HEK293T (cell line): ENCODE measurements at regions not wholly inside any gene's neighbourhood (a gene's known extent, or its start where the extent isn't known, plus 50 kb on each side); places are given as distances from the start of the nearest gene placed in this dataset.

Experiments
- CTCF ChIA-PET: fragments of 350-600 bp; formaldehyde crosslinking; extraction: SDS; loops from one replicate; lab custom pipeline; 2021; ENCODE audit warnings: antibody characterized with exemption, inconsistent platforms; lab: Yijun Ruan, JAX
- POLR2A ChIA-PET: fragments of 350-600 bp; formaldehyde crosslinking; extraction: SDS; loops from one replicate; lab custom pipeline; 2020; ENCODE audit warnings: antibody characterized with exemption, inconsistent platforms; lab: Yijun Ruan, JAX
- DNase-seq: peaks from one replicate; pipeline ENCODE4 v3.0.0; 2012; ENCODE audit warnings: mixed read lengths; ENCODE audit errors: extremely low spot score
- ARNT ChIP-seq: fragments of 450-650 bp; IDR thresholded peaks from 2 replicates; pipeline ENCODE4 v1.6.1; 2017; ENCODE audit warnings: mild to moderate bottlenecking
- BHLHE40 ChIP-seq: fragments of 450-650 bp; IDR thresholded peaks from 2 replicates; pipeline ENCODE4 v1.6.1; 2016; ENCODE audit warnings: mild to moderate bottlenecking, moderate library complexity, borderline replicate concordance
- CTBP1 ChIP-seq: fragments of 450-650 bp; IDR thresholded peaks from 2 replicates; pipeline ENCODE4 v1.6.1; 2016; ENCODE audit warnings: borderline replicate concordance
- ELF4 ChIP-seq: fragments of 450-650 bp; IDR thresholded peaks from 2 replicates; pipeline ENCODE4 v1.6.1; 2017; ENCODE audit warnings: antibody characterized with exemption
- FOXA1 ChIP-seq: fragments of 450-650 bp; IDR thresholded peaks from 2 replicates; pipeline ENCODE4 v1.6.1; 2016; ENCODE audit warnings: mild to moderate bottlenecking
- FOXK2 ChIP-seq: fragments of 450-650 bp; IDR thresholded peaks from 2 replicates; pipeline ENCODE4 v1.6.1; 2016; ENCODE audit warnings: mild to moderate bottlenecking
- FOXM1 ChIP-seq: fragments of 450-650 bp; IDR thresholded peaks from 2 replicates; pipeline ENCODE4 v1.6.1; 2017; ENCODE audit warnings: mild to moderate bottlenecking, borderline replicate concordance
- HDGF ChIP-seq: fragments of 450-650 bp; IDR thresholded peaks from 2 replicates; pipeline ENCODE4 v1.6.1; 2017; ENCODE audit warnings: antibody characterized with exemption, borderline replicate concordance
- L3MBTL2 ChIP-seq: fragments of 450-650 bp; conservative IDR thresholded peaks from 2 replicates; pipeline ENCODE4 v1.6.1; 2016; ENCODE audit warnings: mild to moderate bottlenecking
- LEF1 ChIP-seq: fragments of 450-650 bp; IDR thresholded peaks from 2 replicates; pipeline ENCODE4 v1.6.1; 2017; ENCODE audit warnings: mild to moderate bottlenecking, borderline replicate concordance
- NFRKB ChIP-seq: fragments of 450-650 bp; IDR thresholded peaks from 2 replicates; pipeline ENCODE4 v1.6.1; 2016; ENCODE audit warnings: mild to moderate bottlenecking, moderate library complexity
- PKNOX1 ChIP-seq: fragments of 450-650 bp; IDR thresholded peaks from 2 replicates; pipeline ENCODE4 v1.6.1; 2016
- SP1 ChIP-seq: fragments of 450-650 bp; IDR thresholded peaks from 2 replicates; pipeline ENCODE4 v1.6.1; 2017
- SUZ12 ChIP-seq: fragments of 450-650 bp; IDR thresholded peaks from 2 replicates; pipeline ENCODE4 v1.6.1; 2016; ENCODE audit warnings: mild to moderate bottlenecking
- TARDBP ChIP-seq: fragments of 450-650 bp; IDR thresholded peaks from 2 replicates; pipeline ENCODE4 v1.6.1; 2016
- ZNF384 ChIP-seq: fragments of 450-650 bp; IDR thresholded peaks from 2 replicates; pipeline ENCODE4 v1.6.1; 2016

GRCh38 chr21:25039461-25040380 lies 567.6 kb downstream of the MRPL39 start:
- POLR2A ChIA-PET: no interaction called here
- no peak for TF ChIP-seq L3MBTL2
- TF ChIP-seq ARNT: no peak
- no peak for TF ChIP-seq BHLHE40
- no peak for TF ChIP-seq CTBP1
- no peak for TF ChIP-seq SUZ12
- TF ChIP-seq FOXK2: no peak
- TF ChIP-seq LEF1: no peak
- TF ChIP-seq ZNF384: no peak
- TF ChIP-seq SP1: no peak
- TF ChIP-seq PKNOX1: no peak
- CTCF ChIA-PET: interaction anchor here (0.7 to 0.8 kb wide), 2 partner anchors 72 to 348 kb away, joined by 3 read pairs; no protein-coding TSS in a partner anchor
- no peak for DNase-seq

- CTCF ChIA-PET: no interaction called here
- TF ChIP-seq FOXM1 (no peak), FOXK2 (no peak), LEF1 (no peak), NFRKB (no peak), HDGF (no peak), SP1 (no peak), CTBP1 (no peak), L3MBTL2 (no peak), ARNT (no peak), ZNF384 (no peak), BHLHE40 (no peak), ELF4 (no peak), SUZ12 (no peak), FOXA1 (no peak)
- POLR2A ChIA-PET: no interaction called here
- DNase-seq: no peak
Observed at GRCh38 chr21:25036775-25037174, 570.5 kb downstream of the MRPL39 start.

GRCh38 chr21:25031750-25032149 lies 575.5 kb downstream of the MRPL39 start:
- TF ChIP-seq ARNT (no peak), ZNF384 (no peak), HDGF (no peak), TARDBP (no peak), PKNOX1 (no peak), ELF4 (no peak), NFRKB (no peak), BHLHE40 (no peak), SUZ12 (no peak), FOXM1 (no peak), FOXK2 (no peak), LEF1 (no peak), CTBP1 (no peak)
- ChIA-PET CTCF (no interaction called here), POLR2A (no interaction called here)
- no peak for DNase-seq

GRCh38 chr21:25029580-25029979 lies 577.7 kb downstream of the MRPL39 start:
- ChIA-PET CTCF (no interaction called here), POLR2A (no interaction called here)
- TF ChIP-seq FOXM1: no peak
- TF ChIP-seq FOXK2: no peak
- TF ChIP-seq FOXA1: no peak
- no peak for TF ChIP-seq ARNT
- TF ChIP-seq ZNF384: no peak
- TF ChIP-seq ELF4: no peak
- TF ChIP-seq SP1: no peak
- TF ChIP-seq LEF1: no peak
- DNase-seq: no peak

- TF ChIP-seq ZNF384: no peak
- TF ChIP-seq SP1: no peak
- no peak for TF ChIP-seq ELF4
- TF ChIP-seq NFRKB: no peak
- TF ChIP-seq LEF1: no peak
- no peak for TF ChIP-seq BHLHE40
- TF ChIP-seq SUZ12: no peak
- TF ChIP-seq PKNOX1: no peak
- no peak for TF ChIP-seq TARDBP
- TF ChIP-seq HDGF: no peak
- no peak for TF ChIP-seq CTBP1
- TF ChIP-seq L3MBTL2: no peak
- ChIA-PET CTCF (no interaction called here), POLR2A (no interaction called here)
- DNase-seq: no peak
Observed at GRCh38 chr21:25025596-25025995, 581.7 kb downstream of the MRPL39 start.

GRCh38 chr21:25024639-25025038 lies 582.6 kb downstream of the MRPL39 start:
- no peak for TF ChIP-seq L3MBTL2
- no peak for TF ChIP-seq BHLHE40
- no peak for TF ChIP-seq NFRKB
- TF ChIP-seq ZNF384: no peak
- no peak for TF ChIP-seq ELF4
- no peak for TF ChIP-seq FOXA1
- no peak for TF ChIP-seq SUZ12
- no peak for TF ChIP-seq LEF1
- no peak for TF ChIP-seq SP1
- no peak for TF ChIP-seq CTBP1
- TF ChIP-seq TARDBP: no peak
- no peak for TF ChIP-seq HDGF
- TF ChIP-seq ARNT: no peak
- TF ChIP-seq FOXK2: no peak
- no peak for TF ChIP-seq FOXM1
- no peak for TF ChIP-seq PKNOX1
- ChIA-PET POLR2A (no interaction called here), CTCF (no interaction called here)
- no peak for DNase-seq
